ENCODE measurements at regions not wholly inside any gene's neighbourhood (a gene's known extent, or its start where the extent isn't known, plus 50 kb on each side); places are given as distances from the start of the nearest gene placed in this dataset.

- no peak for DNase-seq (ENCODE audit: low read depth in 1 of 2, low spot score in 1 of 2)
- Histone ChIP-seq H3K27me3 (no peaks in the 10 kb centered on the region), H3K4me1 (ENCODE audit: low read depth) (no peaks in the 10 kb centered on the region), H3K4me3 (no peak overlapping the region), H3K9me3 (ENCODE audit: low read depth) (no peaks in the 10 kb centered on the region), H3K27ac (no peak overlapping the region), H3K36me3 (no peaks in the 10 kb centered on the region)
- TF ChIP-seq, protein P1, sequence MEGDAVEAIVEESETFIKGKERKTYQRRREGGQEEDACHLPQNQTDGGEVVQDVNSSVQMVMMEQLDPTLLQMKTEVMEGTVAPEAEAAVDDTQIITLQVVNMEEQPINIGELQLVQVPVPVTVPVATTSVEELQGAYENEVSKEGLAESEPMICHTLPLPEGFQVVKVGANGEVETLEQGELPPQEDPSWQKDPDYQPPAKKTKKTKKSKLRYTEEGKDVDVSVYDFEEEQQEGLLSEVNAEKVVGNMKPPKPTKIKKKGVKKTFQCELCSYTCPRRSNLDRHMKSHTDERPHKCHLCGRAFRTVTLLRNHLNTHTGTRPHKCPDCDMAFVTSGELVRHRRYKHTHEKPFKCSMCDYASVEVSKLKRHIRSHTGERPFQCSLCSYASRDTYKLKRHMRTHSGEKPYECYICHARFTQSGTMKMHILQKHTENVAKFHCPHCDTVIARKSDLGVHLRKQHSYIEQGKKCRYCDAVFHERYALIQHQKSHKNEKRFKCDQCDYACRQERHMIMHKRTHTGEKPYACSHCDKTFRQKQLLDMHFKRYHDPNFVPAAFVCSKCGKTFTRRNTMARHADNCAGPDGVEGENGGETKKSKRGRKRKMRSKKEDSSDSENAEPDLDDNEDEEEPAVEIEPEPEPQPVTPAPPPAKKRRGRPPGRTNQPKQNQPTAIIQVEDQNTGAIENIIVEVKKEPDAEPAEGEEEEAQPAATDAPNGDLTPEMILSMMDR (IDR thresholded peaks at IDR 0.05; ENCODE audit: low read depth, low read length): no peak
Observed at GRCh38 chr21:27691516-27691915, 724.6 kb upstream of the ADAMTS5 start.

GRCh38 chr21:27691006-27691405 lies 724.1 kb upstream of the ADAMTS5 start:
- Histone ChIP-seq H3K9me3 (ENCODE audit: low read depth) (no peaks in the 10 kb centered on the region), H3K36me3 (no peaks in the 10 kb centered on the region), H3K4me1 (ENCODE audit: low read depth) (no peaks in the 10 kb centered on the region), H3K4me3 (no peak overlapping the region), H3K27me3 (no peaks in the 10 kb centered on the region), H3K27ac (no peak overlapping the region)
- TF ChIP-seq, protein P1 (IDR thresholded peaks at IDR 0.05; ENCODE audit: low read depth, low read length): no peak
- DNase-seq (ENCODE audit: low read depth in 1 of 2, low spot score in 1 of 2): no peak

GRCh38 chr21:27690426-27690825 lies 723.5 kb upstream of the ADAMTS5 start:
- no peaks in the 10 kb centered on the region for H3K36me3 ChIP-seq
- H3K4me3 ChIP-seq: no peak overlapping the region
- no peaks in the 10 kb centered on the region for H3K4me1 ChIP-seq (ENCODE audit: low read depth)
- TF ChIP-seq, protein P1 (IDR thresholded peaks at IDR 0.05; ENCODE audit: low read depth, low read length): no peak
- no peak overlapping the region for H3K27ac ChIP-seq
- H3K9me3 ChIP-seq (ENCODE audit: low read depth): no peaks in the 10 kb centered on the region
- H3K27me3 ChIP-seq: no peaks in the 10 kb centered on the region
- no peak for DNase-seq (ENCODE audit: low read depth in 1 of 2, low spot score in 1 of 2)

DNA sequence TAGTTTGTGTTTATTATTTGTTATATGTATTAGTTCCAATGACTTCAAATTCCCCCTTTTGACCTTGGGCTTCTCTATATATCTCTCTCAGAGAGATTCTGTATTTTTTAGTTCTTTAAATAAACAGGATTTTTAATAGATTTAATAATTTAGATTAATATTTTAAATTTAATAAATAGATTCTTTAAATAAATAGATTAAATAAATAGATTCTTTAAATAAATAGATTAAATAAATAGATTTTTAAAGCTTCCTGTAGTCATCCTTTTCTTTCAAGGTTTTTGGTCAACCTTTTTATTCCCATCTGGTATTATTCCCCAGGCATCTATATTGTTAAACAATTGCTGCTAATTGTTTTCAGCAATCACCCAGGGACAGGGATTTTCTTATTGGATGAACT lies 721.9 kb upstream of the ADAMTS5 start:
- no peak for DNase-seq (ENCODE audit: low read depth in 1 of 2, low spot score in 1 of 2)
- H3K36me3 ChIP-seq: no peaks in the 10 kb centered on the region
- H3K4me3 ChIP-seq: no peak overlapping the region
- H3K27me3 ChIP-seq: no peaks in the 10 kb centered on the region
- TF ChIP-seq, protein P1 (IDR thresholded peaks at IDR 0.05; ENCODE audit: low read depth, low read length): no peak
- no peaks in the 10 kb centered on the region for H3K4me1 ChIP-seq (ENCODE audit: low read depth)
- no peaks in the 10 kb centered on the region for H3K9me3 ChIP-seq (ENCODE audit: low read depth)
- no peak overlapping the region for H3K27ac ChIP-seq

- H3K9me3 ChIP-seq (ENCODE audit: low read depth): no peaks in the 10 kb centered on the region
- no peak for DNase-seq (ENCODE audit: low read depth in 1 of 2, low spot score in 1 of 2)
- TF ChIP-seq, protein P1 (IDR thresholded peaks at IDR 0.05; ENCODE audit: low read depth, low read length): no peak
- no peak overlapping the region for H3K4me3 ChIP-seq
- no peaks in the 10 kb centered on the region for H3K4me1 ChIP-seq (ENCODE audit: low read depth)
- H3K36me3 ChIP-seq: no peaks in the 10 kb centered on the region
- no peaks in the 10 kb centered on the region for H3K27me3 ChIP-seq
- no peak overlapping the region for H3K27ac ChIP-seq
Observed at GRCh38 chr21:27683292-27683691, 716.4 kb upstream of the ADAMTS5 start.

DNA sequence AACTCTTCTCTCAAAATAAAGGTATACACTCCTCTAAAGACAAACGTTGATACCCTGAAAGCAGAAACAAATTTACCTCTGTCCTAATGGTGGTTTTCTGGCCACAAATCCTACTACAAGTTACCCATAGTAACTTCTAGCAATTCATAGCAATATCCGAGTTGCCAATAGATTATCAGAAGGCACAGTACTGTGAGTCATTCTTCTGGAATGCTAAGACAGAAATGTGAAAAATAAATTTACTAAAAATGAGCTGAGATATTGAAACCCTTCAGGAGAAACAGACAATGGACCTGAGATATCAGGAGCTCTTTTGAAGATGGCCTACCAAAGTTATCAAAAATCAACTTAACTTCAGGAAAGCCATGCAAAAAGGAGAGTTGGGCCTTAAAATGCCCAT lies 715.0 kb upstream of the ADAMTS5 start:
- Histone ChIP-seq H3K4me3 (no peak overlapping the region), H3K27me3 (no peaks in the 10 kb centered on the region), H3K27ac (no peak overlapping the region), H3K9me3 (ENCODE audit: low read depth) (no peaks in the 10 kb centered on the region), H3K36me3 (no peaks in the 10 kb centered on the region), H3K4me1 (ENCODE audit: low read depth) (no peaks in the 10 kb centered on the region)
- TF ChIP-seq, protein P1 (IDR thresholded peaks at IDR 0.05; ENCODE audit: low read depth, low read length): no peak
- peak in 1 of 2 donors; percentile 53 for DNase-seq (ENCODE audit: low read depth in 1 of 2, low spot score in 1 of 2)
